ENCODE measurements at regions not wholly inside any gene's neighbourhood (a gene's known extent, or its start where the extent isn't known, plus 50 kb on each side); places are given as distances from the start of the nearest gene placed in this dataset.
A peak's percentile ranks its signal among the peaks of the same experiment; 100 is the strongest.

GRCh38 chr6:137350857-137351256 lies 131.7 kb upstream of the IFNGR1 start:
- H3K4me3 ChIP-seq (ENCODE audit: low read depth, low read length), result no peak overlapping the region
- no peak for DNase-seq (ENCODE audit: low read depth)
- no peak for TF ChIP-seq CTCF (IDR thresholded peaks at IDR 0.05; ENCODE audit: insufficient read depth, low read depth, low read length, missing control alignments)

GRCh38 chr6:137349856-137350830 lies 131.0 kb upstream of the IFNGR1 start:
- TF ChIP-seq CTCF (IDR thresholded peaks at IDR 0.05; ENCODE audit: insufficient read depth, low read depth, low read length, missing control alignments), result no peak
- H3K4me3 ChIP-seq (ENCODE audit: low read depth, low read length), result no peak overlapping the region
- DNase-seq (ENCODE audit: low read depth), result no peak

GRCh38 chr6:137348777-137349176 lies 129.6 kb upstream of the IFNGR1 start:
- H3K4me3 ChIP-seq (ENCODE audit: low read depth, low read length), result no peak overlapping the region
- no peak for DNase-seq (ENCODE audit: low read depth)
- no peak for TF ChIP-seq CTCF (IDR thresholded peaks at IDR 0.05; ENCODE audit: insufficient read depth, low read depth, low read length, missing control alignments)

- H3K4me3 ChIP-seq (ENCODE audit: low read depth, low read length), result no peak overlapping the region
- no peak for DNase-seq (ENCODE audit: low read depth)
- no peak for TF ChIP-seq CTCF (IDR thresholded peaks at IDR 0.05; ENCODE audit: insufficient read depth, low read depth, low read length, missing control alignments)
These were observed 124.1 kb upstream of the IFNGR1 start for GRCh38 chr6:137343241-137343640.

- no peak for TF ChIP-seq CTCF (IDR thresholded peaks at IDR 0.05; ENCODE audit: insufficient read depth, low read depth, low read length, missing control alignments)
- peak overlapping the region; percentile 35 for H3K4me3 ChIP-seq (ENCODE audit: low read depth, low read length)
- DNase-seq (ENCODE audit: low read depth), result no peak
These were observed 123.5 kb upstream of the IFNGR1 start for GRCh38 chr6:137342607-137343190.

GRCh38 chr6:137341681-137342195 lies 122.6 kb upstream of the IFNGR1 start:
- peak; percentile 33 for TF ChIP-seq CTCF (IDR thresholded peaks at IDR 0.05; ENCODE audit: insufficient read depth, low read depth, low read length, missing control alignments)
- peak; percentile 37 for DNase-seq (ENCODE audit: low read depth)
- no peak overlapping the region for H3K4me3 ChIP-seq (ENCODE audit: low read depth, low read length)

Data from GM12865 (cell line).